Astrocyte (in vitro differentiated cells and primary cell): ENCODE measurements at regions not wholly inside any gene's neighbourhood (a gene's known extent, or its start where the extent isn't known, plus 50 kb on each side); places are given as distances from the start of the nearest gene placed in this dataset.

Source experiments
- DNase-seq: peaks from one replicate; pipeline ENCODE4 v3.0.0-alpha.2; 2010; ENCODE audit warnings: low read depth
- FAIRE-seq: peaks from 2 replicates; lab custom pipeline; 2011; peaks lifted over from hg19 to GRCh38; lab: Jason Lieb, UNC
- H2AFZ ChIP-seq: 2 replicates; pipeline ENCODE4 v1.6.0; 2012; ENCODE audit warnings: low read depth, low read length, inconsistent platforms
- H3K27ac ChIP-seq: 2 replicates; pipeline ENCODE4 v1.5.1; 2011; ENCODE audit warnings: low read depth, low read length, inconsistent platforms
- H3K27me3 ChIP-seq: 2 replicates; pipeline ENCODE4 v1.6.0; 2011; ENCODE audit warnings: low read length, inconsistent platforms; ENCODE audit not compliant: insufficient read depth
- H3K36me3 ChIP-seq: 2 replicates; pipeline ENCODE4 v1.5.1; 2011; ENCODE audit warnings: low read length, inconsistent platforms; ENCODE audit not compliant: insufficient read depth
- H3K4me1 ChIP-seq: 2 replicates; pipeline ENCODE4 v1.5.1; 2011; ENCODE audit warnings: low read length, inconsistent platforms; ENCODE audit not compliant: insufficient read depth
- H3K4me2 ChIP-seq: 2 replicates; pipeline ENCODE4 v1.6.0; 2012; ENCODE audit warnings: low read length, inconsistent platforms
- H3K4me3 ChIP-seq: 2 replicates; pipeline ENCODE4 v1.5.1; 2011; ENCODE audit warnings: low read depth, mild to moderate bottlenecking, low read length, inconsistent platforms; ENCODE audit not compliant: insufficient read depth
- H3K79me2 ChIP-seq: 2 replicates; pipeline ENCODE4 v1.6.0; 2012; ENCODE audit warnings: mild to moderate bottlenecking, low read length, inconsistent platforms; ENCODE audit not compliant: insufficient read depth
- H3K9ac ChIP-seq: 2 replicates; pipeline ENCODE4 v1.6.0; 2012; ENCODE audit warnings: mild to moderate bottlenecking, low read length, inconsistent platforms
- H3K9me3 ChIP-seq: 2 replicates; pipeline ENCODE4 v1.5.1; 2012; ENCODE audit warnings: low read depth, mild to moderate bottlenecking, low read length, inconsistent platforms; ENCODE audit not compliant: insufficient read depth
- H4K20me1 ChIP-seq: 2 replicates; pipeline ENCODE4 v1.6.0; 2012; ENCODE audit warnings: low read length, inconsistent platforms; ENCODE audit not compliant: insufficient read depth
- H3K27ac Mint-ChIP-seq: one replicate; pipeline ENCODE4 v1.8.0; 2021; ENCODE audit warnings: mild to moderate bottlenecking, mixed read lengths; ENCODE audit not compliant: unreplicated experiment
- H3K27me3 Mint-ChIP-seq: one replicate; pipeline ENCODE4 v1.8.0; 2021; ENCODE audit warnings: low read depth, mixed read lengths; ENCODE audit not compliant: unreplicated experiment
- H3K36me3 Mint-ChIP-seq: one replicate; pipeline ENCODE4 v1.8.0; 2021; ENCODE audit warnings: low read depth, mixed read lengths; ENCODE audit not compliant: unreplicated experiment
- H3K4me1 Mint-ChIP-seq: one replicate; pipeline ENCODE4 v1.8.0; 2021; ENCODE audit warnings: low read depth, mixed read lengths; ENCODE audit not compliant: unreplicated experiment
- H3K4me3 Mint-ChIP-seq: one replicate; pipeline ENCODE4 v1.8.0; 2021; ENCODE audit warnings: mild to moderate bottlenecking, moderate library complexity, mixed read lengths; ENCODE audit not compliant: unreplicated experiment
- H3K9me3 Mint-ChIP-seq: one replicate; pipeline ENCODE4 v1.8.0; 2021; ENCODE audit warnings: mild to moderate bottlenecking, mixed read lengths; ENCODE audit not compliant: unreplicated experiment
- EZH2 ChIP-seq: IDR thresholded peaks from 2 replicates; pipeline ENCODE4 v1.6.1; 2012; ENCODE audit warnings: mild to moderate bottlenecking, low read length, inconsistent platforms; ENCODE audit not compliant: insufficient read depth
- TF ChIP-seq, protein P1 (sequence below): IDR thresholded peaks from 2 replicates; pipeline ENCODE4 v1.5.1; 2011; ENCODE audit warnings: low read depth, mild to moderate bottlenecking, inconsistent platforms, low read length, moderate library complexity; ENCODE audit not compliant: insufficient read depth

- Histone ChIP-seq H3K4me1 (peaks cover 12% of the 10 kb centered on the region), H4K20me1 (no peaks in the 10 kb centered on the region), H3K27ac (no peak overlapping the region), H3K36me3 (no peaks in the 10 kb centered on the region), H3K9ac (no peak overlapping the region), H3K27me3 (peaks cover 31% of the 10 kb centered on the region), H3K79me2 (no peaks in the 10 kb centered on the region), H3K9me3 (no peaks in the 10 kb centered on the region), H2AFZ (no peak overlapping the region), H3K4me3 (peak overlapping the region; percentile 62), H3K4me2 (peak overlapping the region; percentile 94)
- Mint-ChIP-seq H3K9me3 (no peaks in the 10 kb centered on the region), H3K27me3 (peaks cover 10% of the 10 kb centered on the region), H3K27ac (no peak overlapping the region), H3K4me1 (peaks cover 2% of the 10 kb centered on the region), H3K36me3 (no peaks in the 10 kb centered on the region), H3K4me3 (no peak overlapping the region)
- TF ChIP-seq, protein P1, sequence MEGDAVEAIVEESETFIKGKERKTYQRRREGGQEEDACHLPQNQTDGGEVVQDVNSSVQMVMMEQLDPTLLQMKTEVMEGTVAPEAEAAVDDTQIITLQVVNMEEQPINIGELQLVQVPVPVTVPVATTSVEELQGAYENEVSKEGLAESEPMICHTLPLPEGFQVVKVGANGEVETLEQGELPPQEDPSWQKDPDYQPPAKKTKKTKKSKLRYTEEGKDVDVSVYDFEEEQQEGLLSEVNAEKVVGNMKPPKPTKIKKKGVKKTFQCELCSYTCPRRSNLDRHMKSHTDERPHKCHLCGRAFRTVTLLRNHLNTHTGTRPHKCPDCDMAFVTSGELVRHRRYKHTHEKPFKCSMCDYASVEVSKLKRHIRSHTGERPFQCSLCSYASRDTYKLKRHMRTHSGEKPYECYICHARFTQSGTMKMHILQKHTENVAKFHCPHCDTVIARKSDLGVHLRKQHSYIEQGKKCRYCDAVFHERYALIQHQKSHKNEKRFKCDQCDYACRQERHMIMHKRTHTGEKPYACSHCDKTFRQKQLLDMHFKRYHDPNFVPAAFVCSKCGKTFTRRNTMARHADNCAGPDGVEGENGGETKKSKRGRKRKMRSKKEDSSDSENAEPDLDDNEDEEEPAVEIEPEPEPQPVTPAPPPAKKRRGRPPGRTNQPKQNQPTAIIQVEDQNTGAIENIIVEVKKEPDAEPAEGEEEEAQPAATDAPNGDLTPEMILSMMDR: no peak
- no peak for TF ChIP-seq EZH2
- FAIRE-seq: no peak
- DNase-seq: no peak
These were observed 146.7 kb upstream of the ID4 start for GRCh38 chr6:19690325-19691075.

- Histone ChIP-seq H2AFZ (peak overlapping the region; percentile 82), H3K27me3 (peaks cover 31% of the 10 kb centered on the region), H3K4me3 (peak overlapping the region; percentile 62), H3K9me3 (no peaks in the 10 kb centered on the region), H3K36me3 (no peaks in the 10 kb centered on the region), H4K20me1 (no peaks in the 10 kb centered on the region), H3K27ac (no peak overlapping the region), H3K4me1 (peaks cover 12% of the 10 kb centered on the region), H3K9ac (peak overlapping the region; percentile 66), H3K4me2 (peak overlapping the region; percentile 94), H3K79me2 (no peaks in the 10 kb centered on the region)
- peak overlapping the region; percentile 78 for H3K4me3 Mint-ChIP-seq
- TF ChIP-seq, protein P1: no peak
- peak; percentile 69 for TF ChIP-seq EZH2
- peaks cover 2% of the 10 kb centered on the region for H3K4me1 Mint-ChIP-seq
- peak; percentile 22 for DNase-seq
- no peak for FAIRE-seq
- H3K9me3 Mint-ChIP-seq: no peaks in the 10 kb centered on the region
- no peak overlapping the region for H3K27ac Mint-ChIP-seq
- H3K27me3 Mint-ChIP-seq: peaks cover 10% of the 10 kb centered on the region
- H3K36me3 Mint-ChIP-seq: no peaks in the 10 kb centered on the region
These were observed 145.6 kb upstream of the ID4 start for GRCh38 chr6:19691465-19692167.
